ENCODE measurements at regions not wholly inside any gene's neighbourhood (a gene's known extent, or its start where the extent isn't known, plus 50 kb on each side); places are given as distances from the start of the nearest gene placed in this dataset.

DNA sequence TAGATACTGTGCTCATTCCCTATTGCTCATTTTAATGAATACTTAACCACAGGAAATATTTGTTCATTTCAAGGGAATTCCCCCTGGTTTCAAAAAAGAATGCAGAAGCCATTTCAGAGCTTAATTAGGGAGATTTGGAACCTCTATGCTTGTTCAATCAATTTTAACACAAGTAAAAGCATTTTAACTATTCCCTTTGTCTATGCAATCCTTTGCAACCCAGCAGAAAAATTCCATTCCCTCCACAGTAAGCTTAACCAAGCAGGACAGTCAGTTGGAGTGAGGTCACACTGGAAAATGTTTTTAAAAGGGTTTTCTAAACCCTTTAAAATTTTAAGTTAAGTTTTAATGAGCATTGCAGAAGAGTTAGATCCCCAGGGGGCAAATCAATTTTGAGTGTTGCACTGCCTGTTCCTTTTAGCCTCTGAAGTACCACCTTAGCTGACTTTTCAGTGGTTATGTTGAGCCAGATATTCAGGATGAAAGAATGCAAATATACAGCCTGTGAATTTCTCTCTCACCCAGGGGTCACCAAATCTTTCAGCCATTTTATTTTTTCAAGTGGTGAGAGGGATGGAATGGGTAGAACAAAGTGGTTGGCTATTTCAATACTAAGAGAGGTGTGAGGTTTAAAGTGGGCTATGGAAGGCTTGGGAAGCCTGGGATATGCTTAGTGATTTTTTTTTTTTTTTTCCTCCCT, 356.2 kb upstream of the NUDT12 start:
- TF ChIP-seq, protein P1, sequence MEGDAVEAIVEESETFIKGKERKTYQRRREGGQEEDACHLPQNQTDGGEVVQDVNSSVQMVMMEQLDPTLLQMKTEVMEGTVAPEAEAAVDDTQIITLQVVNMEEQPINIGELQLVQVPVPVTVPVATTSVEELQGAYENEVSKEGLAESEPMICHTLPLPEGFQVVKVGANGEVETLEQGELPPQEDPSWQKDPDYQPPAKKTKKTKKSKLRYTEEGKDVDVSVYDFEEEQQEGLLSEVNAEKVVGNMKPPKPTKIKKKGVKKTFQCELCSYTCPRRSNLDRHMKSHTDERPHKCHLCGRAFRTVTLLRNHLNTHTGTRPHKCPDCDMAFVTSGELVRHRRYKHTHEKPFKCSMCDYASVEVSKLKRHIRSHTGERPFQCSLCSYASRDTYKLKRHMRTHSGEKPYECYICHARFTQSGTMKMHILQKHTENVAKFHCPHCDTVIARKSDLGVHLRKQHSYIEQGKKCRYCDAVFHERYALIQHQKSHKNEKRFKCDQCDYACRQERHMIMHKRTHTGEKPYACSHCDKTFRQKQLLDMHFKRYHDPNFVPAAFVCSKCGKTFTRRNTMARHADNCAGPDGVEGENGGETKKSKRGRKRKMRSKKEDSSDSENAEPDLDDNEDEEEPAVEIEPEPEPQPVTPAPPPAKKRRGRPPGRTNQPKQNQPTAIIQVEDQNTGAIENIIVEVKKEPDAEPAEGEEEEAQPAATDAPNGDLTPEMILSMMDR (conservative IDR thresholded peaks at IDR 0.05), result no peak

DNA sequence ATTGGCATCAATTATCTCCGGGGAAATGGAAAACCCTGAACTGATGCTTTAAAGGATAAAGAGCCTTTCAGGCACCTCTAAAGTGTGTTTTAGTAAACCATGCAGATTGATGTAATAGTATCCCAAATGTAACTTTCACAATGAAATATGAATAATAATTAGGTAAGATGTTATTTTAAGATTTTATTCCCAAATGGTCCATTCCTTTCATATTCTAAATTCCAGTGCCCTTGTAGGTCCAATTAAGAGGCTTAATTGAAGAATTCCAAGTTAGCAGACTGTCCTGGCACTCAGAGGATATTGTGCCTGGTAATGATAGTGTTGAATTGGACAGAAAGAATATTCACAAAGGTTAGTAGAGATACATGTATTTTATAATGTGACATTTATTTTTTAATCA, 352.5 kb upstream of the NUDT12 start:
- H3K27ac ChIP-seq, result no peak overlapping the region
- TF ChIP-seq, protein P1 (conservative IDR thresholded peaks at IDR 0.05), result no peak

More for the DNA sequence above, 356.2 kb upstream of the NUDT12 start:
- H3K27ac ChIP-seq, result no peak overlapping the region

DNA sequence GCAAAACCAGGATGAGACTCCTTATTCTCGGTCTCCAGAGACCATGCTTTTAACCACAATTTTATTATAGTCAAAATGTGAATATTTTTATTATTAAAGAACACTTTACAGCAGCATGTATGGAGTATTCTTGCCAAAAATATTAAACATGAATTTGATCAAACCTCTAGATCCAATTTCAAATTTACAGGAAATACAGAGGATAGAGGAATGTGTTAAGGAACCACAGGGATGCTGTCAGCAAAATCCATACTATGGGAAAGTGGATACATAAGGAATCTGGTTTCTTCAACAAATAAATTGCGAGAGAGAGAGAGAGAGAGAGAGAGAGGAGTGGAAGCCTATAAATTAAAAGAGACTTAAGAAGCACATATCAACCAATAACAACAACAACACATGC, 348.2 kb upstream of the NUDT12 start:
- TF ChIP-seq, protein P1 (conservative IDR thresholded peaks at IDR 0.05), result no peak

DNA sequence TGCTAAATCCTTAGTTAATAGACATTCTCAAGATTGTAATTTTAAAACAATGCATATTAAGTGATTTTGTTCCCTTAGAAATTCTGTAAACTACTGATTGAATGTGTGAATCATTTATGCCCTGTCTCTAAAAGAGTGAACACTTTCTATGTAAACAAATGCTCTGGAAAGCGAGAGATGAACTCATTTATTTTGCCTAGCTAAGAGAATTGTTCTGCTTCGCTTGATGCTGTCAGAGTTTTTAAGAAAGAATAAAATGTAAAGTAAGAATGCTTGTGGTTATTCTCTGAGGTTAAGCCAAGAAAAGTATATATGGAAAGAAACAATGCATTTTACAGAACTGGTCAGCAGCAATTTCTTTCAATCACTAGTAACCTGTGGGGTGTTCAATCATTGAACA, 347.4 kb upstream of the NUDT12 start:
- TF ChIP-seq, protein P1 (conservative IDR thresholded peaks at IDR 0.05), result no peak
- H3K27ac ChIP-seq, result no peak overlapping the region

More for the DNA sequence above, 348.2 kb upstream of the NUDT12 start:
- no peak overlapping the region for H3K27ac ChIP-seq

DNA sequence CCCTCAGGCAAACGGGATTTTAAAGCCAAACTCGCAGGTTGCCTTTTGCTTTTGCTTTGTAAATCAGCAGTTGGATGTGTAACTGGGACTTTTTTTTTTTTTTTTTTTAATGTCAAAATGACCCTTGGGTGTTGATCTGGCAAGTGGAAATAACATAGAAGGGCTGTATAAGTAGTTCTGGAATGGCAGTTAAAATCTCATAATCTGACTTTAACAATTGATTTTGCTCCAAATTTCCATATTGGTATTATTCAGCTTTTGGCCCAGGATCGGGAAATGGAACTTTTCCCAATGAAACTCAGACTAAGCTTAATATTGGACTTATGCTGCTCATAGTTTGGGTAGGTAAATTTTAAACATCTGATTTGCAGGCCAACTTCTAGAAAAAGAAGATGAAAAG, 346.8 kb upstream of the NUDT12 start:
- TF ChIP-seq, protein P1 (conservative IDR thresholded peaks at IDR 0.05), result no peak
- H3K27ac ChIP-seq, result no peak overlapping the region

DNA sequence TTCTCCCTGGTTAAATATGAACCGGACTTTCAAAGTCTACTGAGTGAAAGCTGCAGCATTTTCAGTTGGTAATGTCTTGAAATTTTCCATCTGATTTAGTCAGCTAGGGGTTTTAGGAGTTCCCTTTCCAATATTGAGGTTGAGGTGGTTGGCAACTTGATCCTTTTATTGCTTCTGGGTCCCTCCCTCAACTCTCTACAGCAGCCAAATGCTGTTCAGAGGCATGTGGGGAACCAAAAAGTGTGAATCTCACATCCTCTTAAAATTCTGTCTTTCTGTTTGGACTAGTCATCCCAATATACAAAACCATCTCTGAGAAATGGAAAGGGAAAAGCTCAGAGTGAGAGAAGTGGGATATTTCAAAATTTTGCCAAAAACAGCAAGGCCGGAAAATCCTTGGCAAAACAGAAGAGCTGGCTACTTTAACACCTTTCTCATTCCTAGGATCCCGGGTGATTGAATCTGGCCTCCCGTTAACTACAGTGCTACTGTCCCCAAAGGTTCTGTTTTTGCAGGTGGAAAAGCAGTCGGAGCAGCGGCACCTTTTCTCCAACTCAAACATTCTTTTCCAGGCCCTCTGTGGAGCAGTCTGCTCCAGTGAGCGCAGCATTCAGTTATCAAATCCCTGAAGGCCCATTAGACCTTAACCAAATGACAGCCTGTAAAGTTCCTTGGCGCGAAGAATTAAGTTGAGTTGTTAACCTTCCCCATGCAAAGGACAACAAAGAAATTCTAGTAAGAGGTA, 345.9 kb upstream of the NUDT12 start:
- TF ChIP-seq, protein P1 (conservative IDR thresholded peaks at IDR 0.05), result no peak
- no peak overlapping the region for H3K27ac ChIP-seq

DNA sequence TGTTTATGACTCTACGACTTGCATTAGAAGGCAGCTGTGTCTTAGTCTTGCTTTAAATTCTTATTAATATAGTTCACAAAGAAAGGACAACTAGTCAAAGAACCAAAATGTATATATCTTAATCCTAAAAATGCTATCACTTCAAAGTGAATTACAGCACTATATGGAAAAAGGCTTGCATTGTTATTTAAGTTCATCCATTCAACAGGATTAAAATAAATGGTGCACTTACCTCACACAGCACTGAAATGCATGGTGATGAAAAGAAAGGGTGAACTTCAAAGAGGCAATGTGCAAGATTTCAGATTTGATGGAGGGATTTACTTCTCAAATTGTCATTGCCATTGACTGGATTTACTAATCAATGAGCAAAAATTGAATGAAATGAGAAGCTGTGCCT, 344.4 kb upstream of the NUDT12 start:
- TF ChIP-seq, protein P1 (conservative IDR thresholded peaks at IDR 0.05), result no peak
- H3K27ac ChIP-seq, result no peak overlapping the region

All from VCaP (cell line).